ENCODE measurements at regions not wholly inside any gene's neighbourhood (a gene's known extent, or its start where the extent isn't known, plus 50 kb on each side); places are given as distances from the start of the nearest gene placed in this dataset.
"Not testable (repeated sequence)": the region's sequence is repeated elsewhere in the genome, so short reads cannot be mapped to it uniquely, and the experiment has no call there.

DNA sequence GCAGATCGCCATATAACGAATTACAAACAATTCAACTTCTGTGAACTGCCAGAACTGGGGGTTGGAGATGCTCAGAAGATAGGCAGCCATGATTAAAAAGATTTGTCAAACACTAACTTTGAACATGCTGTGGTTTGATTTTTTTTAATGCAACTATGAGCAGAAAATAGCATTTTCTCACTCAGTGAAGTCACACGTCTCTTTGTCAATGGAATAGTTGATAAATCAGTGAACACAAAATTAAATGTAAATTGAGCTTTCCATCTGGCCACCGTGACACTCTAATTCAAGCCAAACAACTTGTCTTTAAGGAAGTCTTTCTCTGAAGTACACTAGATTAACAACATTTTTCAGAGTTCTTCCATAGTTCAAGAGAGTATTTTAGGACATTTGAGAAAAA is 228.6 kb upstream of the LINC00305 start:
- Histone ChIP-seq H3K9ac (ENCODE audit: low read length) (no peak overlapping the region), H2AFZ (ENCODE audit: low read length) (no peak overlapping the region), H3K4me1 (ENCODE audit: low read length) (peaks cover 27% of the 10 kb centered on the region), H3K36me3 (replicated peaks; ENCODE audit: insufficient read depth, low read length) (no peaks in the 10 kb centered on the region), H3K79me2 (ENCODE audit: low read length) (no peaks in the 10 kb centered on the region), H3K4me2 (ENCODE audit: low read depth, low read length) (no peak overlapping the region), H3K27me3 (replicated peaks; ENCODE audit: insufficient read depth, low read length) (no peaks in the 10 kb centered on the region), H4K20me1 (ENCODE audit: insufficient read depth, low read length) (no peaks in the 10 kb centered on the region), H3K9me3 (replicated peaks; ENCODE audit: insufficient read depth, low read length) (no peaks in the 10 kb centered on the region), H3K9me2 (replicated peaks; ENCODE audit: insufficient read depth, low read length) (no peaks in the 10 kb centered on the region), H3K27ac (ENCODE audit: low read length) (no peak overlapping the region), H3K4me3 (ENCODE audit: low read length) (no peak overlapping the region), H3F3A (ENCODE audit: insufficient read depth, low read length) (peaks cover 9% of the 10 kb centered on the region)
- TF ChIP-seq EZH2phosphoT487 (IDR thresholded peaks at IDR 0.05; ENCODE audit: low read length), result no peak
- DNase-seq, result no peak

DNA sequence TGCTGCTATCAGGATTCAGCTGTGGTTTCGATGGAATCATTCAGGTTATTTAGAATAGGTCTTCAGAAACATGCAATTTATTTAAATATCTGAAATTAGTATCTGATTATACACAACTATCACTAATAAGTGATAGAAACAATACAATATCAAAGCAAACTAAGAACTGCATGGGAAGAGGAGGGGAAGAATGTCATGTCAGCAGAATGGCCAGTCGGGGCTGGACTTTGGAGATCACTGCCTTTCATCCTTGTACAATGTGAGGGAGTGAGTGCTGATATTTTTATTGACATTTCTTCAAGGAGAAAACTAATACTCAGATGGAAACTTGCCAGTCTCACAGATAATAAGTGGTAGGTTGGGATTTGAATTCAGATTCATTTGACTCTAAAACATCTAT is 224.0 kb upstream of the LINC00305 start:
- H3K9ac ChIP-seq (ENCODE audit: low read length), result no peak overlapping the region
- H3K27me3 ChIP-seq (replicated peaks; ENCODE audit: insufficient read depth, low read length), result no peaks in the 10 kb centered on the region
- no peak overlapping the region for H3K27ac ChIP-seq (ENCODE audit: low read length)
- no peaks in the 10 kb centered on the region for H3K9me2 ChIP-seq (replicated peaks; ENCODE audit: insufficient read depth, low read length)
- H2AFZ ChIP-seq (ENCODE audit: low read length), result no peak overlapping the region
- H3K4me1 ChIP-seq (ENCODE audit: low read length), result no peaks in the 10 kb centered on the region
- no peaks in the 10 kb centered on the region for H3K9me3 ChIP-seq (replicated peaks; ENCODE audit: insufficient read depth, low read length)
- H3K79me2 ChIP-seq (ENCODE audit: low read length), result no peaks in the 10 kb centered on the region
- DNase-seq, result no peak
- H3K4me3 ChIP-seq (ENCODE audit: low read length), result no peak overlapping the region
- H4K20me1 ChIP-seq (ENCODE audit: insufficient read depth, low read length), result no peaks in the 10 kb centered on the region
- no peak overlapping the region for H3K4me2 ChIP-seq (ENCODE audit: low read depth, low read length)
- H3F3A ChIP-seq (ENCODE audit: insufficient read depth, low read length), result no peaks in the 10 kb centered on the region
- TF ChIP-seq, protein P1, sequence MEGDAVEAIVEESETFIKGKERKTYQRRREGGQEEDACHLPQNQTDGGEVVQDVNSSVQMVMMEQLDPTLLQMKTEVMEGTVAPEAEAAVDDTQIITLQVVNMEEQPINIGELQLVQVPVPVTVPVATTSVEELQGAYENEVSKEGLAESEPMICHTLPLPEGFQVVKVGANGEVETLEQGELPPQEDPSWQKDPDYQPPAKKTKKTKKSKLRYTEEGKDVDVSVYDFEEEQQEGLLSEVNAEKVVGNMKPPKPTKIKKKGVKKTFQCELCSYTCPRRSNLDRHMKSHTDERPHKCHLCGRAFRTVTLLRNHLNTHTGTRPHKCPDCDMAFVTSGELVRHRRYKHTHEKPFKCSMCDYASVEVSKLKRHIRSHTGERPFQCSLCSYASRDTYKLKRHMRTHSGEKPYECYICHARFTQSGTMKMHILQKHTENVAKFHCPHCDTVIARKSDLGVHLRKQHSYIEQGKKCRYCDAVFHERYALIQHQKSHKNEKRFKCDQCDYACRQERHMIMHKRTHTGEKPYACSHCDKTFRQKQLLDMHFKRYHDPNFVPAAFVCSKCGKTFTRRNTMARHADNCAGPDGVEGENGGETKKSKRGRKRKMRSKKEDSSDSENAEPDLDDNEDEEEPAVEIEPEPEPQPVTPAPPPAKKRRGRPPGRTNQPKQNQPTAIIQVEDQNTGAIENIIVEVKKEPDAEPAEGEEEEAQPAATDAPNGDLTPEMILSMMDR (IDR thresholded peaks at IDR 0.05; ENCODE audit: low read length), result no peak
- H3K36me3 ChIP-seq (replicated peaks; ENCODE audit: insufficient read depth, low read length), result no peaks in the 10 kb centered on the region

DNA sequence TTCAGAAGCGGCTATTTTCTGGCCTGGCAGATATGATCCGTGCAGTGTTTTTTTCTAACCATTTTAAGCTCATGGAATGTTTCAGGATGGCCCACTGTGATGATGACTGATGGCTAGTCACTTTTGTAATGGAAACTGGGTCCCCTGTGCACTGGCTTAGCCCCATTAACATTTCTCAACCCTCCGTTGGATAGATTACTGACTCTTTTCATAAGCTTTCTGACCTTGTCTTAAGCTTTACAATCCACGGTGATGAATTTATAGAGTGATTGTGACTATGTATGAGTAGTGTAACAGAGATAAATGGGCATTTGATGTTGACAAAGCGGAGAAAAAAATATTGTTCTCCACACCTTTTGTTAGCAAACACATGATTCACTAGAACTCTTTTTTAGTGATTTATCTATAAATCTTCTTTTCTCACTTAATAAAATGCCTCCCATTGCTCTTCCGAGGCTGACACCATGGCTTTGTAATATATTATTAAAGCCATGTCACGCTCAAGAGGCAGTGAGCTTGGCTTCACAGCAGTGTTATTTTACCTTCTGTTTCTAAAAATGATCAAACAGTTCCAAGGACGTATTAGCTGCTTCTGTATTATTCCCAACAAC is 221.0 kb upstream of the LINC00305 start:
- not testable (repeated sequence) for H3K4me1 ChIP-seq (ENCODE audit: low read length); H3K27ac ChIP-seq (ENCODE audit: low read length); DNase-seq

DNA sequence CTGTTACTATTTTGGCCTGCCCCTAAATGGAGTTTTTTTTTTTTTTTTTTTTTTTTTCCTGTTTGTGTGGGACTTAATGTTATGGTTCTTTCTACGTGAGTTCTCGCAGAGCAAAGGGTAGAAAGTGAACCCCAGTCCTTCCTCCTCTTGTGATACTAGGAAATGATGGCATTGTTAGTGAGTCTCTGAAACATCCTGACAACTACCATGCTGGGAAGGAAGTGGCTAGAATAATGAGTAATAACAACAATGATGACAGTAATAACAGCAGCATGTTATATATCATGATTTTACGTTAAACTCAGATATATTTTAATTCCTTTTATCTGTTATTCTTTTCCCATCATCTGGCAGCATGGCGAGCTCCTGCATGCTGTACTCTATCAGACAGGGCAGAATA is 216.2 kb upstream of the LINC00305 start:
- H3K9ac ChIP-seq (ENCODE audit: low read length), result no peak overlapping the region
- H3K27me3 ChIP-seq (replicated peaks; ENCODE audit: insufficient read depth, low read length), result no peaks in the 10 kb centered on the region
- H3K36me3 ChIP-seq (replicated peaks; ENCODE audit: insufficient read depth, low read length), result no peaks in the 10 kb centered on the region
- TF ChIP-seq, protein P1 (IDR thresholded peaks at IDR 0.05; ENCODE audit: low read length), result no peak
- no peak for TF ChIP-seq EZH2 (optimal IDR thresholded peaks at IDR 0.05; ENCODE audit: low read depth, low read length)
- no peak for TF ChIP-seq EZH2phosphoT487 (IDR thresholded peaks at IDR 0.05; ENCODE audit: low read length)
- no peaks in the 10 kb centered on the region for H3K9me3 ChIP-seq (replicated peaks; ENCODE audit: insufficient read depth, low read length)
- H3K4me2 ChIP-seq (ENCODE audit: low read depth, low read length), result no peak overlapping the region
- H3K9me2 ChIP-seq (replicated peaks; ENCODE audit: insufficient read depth, low read length), result no peaks in the 10 kb centered on the region
- no peak overlapping the region for H3K27ac ChIP-seq (ENCODE audit: low read length)
- no peak for DNase-seq
- no peaks in the 10 kb centered on the region for H3K79me2 ChIP-seq (ENCODE audit: low read length)
- H3K4me3 ChIP-seq (ENCODE audit: low read length), result no peak overlapping the region
- H3F3A ChIP-seq (ENCODE audit: insufficient read depth, low read length), result no peaks in the 10 kb centered on the region
- H3K4me1 ChIP-seq (ENCODE audit: low read length), result no peaks in the 10 kb centered on the region
- no peaks in the 10 kb centered on the region for H4K20me1 ChIP-seq (ENCODE audit: insufficient read depth, low read length)
- H2AFZ ChIP-seq (ENCODE audit: low read length), result no peak overlapping the region

More for the DNA sequence above, 221.0 kb upstream of the LINC00305 start:
- H3K36me3 ChIP-seq (replicated peaks; ENCODE audit: insufficient read depth, low read length); H3K27me3 ChIP-seq (replicated peaks; ENCODE audit: insufficient read depth, low read length); H4K20me1 ChIP-seq (ENCODE audit: insufficient read depth, low read length); H3K9ac ChIP-seq (ENCODE audit: low read length); H3K9me2 ChIP-seq (replicated peaks; ENCODE audit: insufficient read depth, low read length); H2AFZ ChIP-seq (ENCODE audit: low read length); H3K9me3 ChIP-seq (replicated peaks; ENCODE audit: insufficient read depth, low read length); H3K79me2 ChIP-seq (ENCODE audit: low read length); H3F3A ChIP-seq (ENCODE audit: insufficient read depth, low read length); H3K4me3 ChIP-seq (ENCODE audit: low read length); H3K4me2 ChIP-seq (ENCODE audit: low read depth, low read length): not testable (repeated sequence)

All from MM.1S (cell line).